ENCODE measurements at regions not wholly inside any gene's neighbourhood (a gene's known extent, or its start where the extent isn't known, plus 50 kb on each side); places are given as distances from the start of the nearest gene placed in this dataset.

DNA sequence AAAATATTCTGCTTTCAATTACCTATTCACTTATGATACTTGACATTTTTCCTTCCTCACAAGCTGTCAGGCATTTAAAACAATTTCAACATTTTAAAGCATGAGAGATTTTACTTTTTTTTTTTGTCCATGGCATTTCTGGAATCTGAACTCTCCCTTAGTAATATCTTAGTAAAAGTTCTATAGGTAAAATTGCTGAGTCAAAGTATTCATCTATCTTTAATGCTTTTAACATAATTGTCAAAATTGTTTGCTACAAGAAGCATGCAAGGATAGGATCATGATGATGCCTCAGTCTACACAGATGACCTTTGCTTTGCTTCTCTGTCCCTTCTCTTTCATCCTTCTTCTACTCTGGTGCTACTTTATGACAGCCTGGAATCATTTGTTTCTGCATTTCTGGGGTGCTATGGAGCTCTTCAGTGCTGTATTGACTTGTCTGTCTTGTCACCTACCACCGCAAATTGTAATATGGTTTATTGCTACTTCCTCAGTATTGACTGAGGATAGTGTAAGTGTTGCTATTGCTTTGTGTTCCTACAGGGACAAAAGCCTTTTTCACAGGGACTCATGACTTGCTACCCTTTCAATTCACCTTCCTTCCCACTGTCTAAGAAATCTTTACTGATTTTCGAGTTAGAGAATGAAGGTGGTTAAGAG, 589.8 kb upstream of the ATP2B1 start:
- ChIA-PET POLR2A (ENCODE audit: low non-redundant PET) (no interaction called here), CTCF (no interaction called here)
- TF ChIP-seq, protein P1, sequence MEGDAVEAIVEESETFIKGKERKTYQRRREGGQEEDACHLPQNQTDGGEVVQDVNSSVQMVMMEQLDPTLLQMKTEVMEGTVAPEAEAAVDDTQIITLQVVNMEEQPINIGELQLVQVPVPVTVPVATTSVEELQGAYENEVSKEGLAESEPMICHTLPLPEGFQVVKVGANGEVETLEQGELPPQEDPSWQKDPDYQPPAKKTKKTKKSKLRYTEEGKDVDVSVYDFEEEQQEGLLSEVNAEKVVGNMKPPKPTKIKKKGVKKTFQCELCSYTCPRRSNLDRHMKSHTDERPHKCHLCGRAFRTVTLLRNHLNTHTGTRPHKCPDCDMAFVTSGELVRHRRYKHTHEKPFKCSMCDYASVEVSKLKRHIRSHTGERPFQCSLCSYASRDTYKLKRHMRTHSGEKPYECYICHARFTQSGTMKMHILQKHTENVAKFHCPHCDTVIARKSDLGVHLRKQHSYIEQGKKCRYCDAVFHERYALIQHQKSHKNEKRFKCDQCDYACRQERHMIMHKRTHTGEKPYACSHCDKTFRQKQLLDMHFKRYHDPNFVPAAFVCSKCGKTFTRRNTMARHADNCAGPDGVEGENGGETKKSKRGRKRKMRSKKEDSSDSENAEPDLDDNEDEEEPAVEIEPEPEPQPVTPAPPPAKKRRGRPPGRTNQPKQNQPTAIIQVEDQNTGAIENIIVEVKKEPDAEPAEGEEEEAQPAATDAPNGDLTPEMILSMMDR (conservative IDR thresholded peaks at IDR 0.05; ENCODE audit: low read depth) = no peak
- DNase-seq (ENCODE audit: low spot score) = no peak
- no peak overlapping the region for H3K27ac ChIP-seq

DNA sequence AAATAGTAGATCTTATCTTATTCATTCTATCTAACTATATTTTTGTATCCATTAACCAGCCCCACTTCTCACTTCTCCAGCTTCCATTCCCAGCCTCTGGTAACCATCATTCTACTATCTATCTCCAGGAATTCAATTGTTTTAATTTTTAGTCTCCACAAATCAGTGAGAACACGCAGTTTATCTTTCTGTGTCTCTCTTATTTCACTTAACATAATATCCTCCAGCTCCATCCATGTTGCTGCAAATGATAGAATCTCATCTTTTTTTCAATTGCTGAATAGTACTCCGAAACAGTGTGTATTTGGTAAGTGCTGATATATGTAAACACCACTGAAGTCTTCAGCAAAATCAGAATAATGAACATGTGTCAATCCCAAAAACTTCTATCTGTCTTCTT, 587.2 kb upstream of the ATP2B1 start:
- no peak overlapping the region for H3K27ac ChIP-seq
- POLR2A ChIA-PET (ENCODE audit: low non-redundant PET) = no interaction called here
- no peak for DNase-seq (ENCODE audit: low spot score)
- TF ChIP-seq, protein P1 (conservative IDR thresholded peaks at IDR 0.05; ENCODE audit: low read depth) = no peak
- CTCF ChIA-PET = no interaction called here

DNA sequence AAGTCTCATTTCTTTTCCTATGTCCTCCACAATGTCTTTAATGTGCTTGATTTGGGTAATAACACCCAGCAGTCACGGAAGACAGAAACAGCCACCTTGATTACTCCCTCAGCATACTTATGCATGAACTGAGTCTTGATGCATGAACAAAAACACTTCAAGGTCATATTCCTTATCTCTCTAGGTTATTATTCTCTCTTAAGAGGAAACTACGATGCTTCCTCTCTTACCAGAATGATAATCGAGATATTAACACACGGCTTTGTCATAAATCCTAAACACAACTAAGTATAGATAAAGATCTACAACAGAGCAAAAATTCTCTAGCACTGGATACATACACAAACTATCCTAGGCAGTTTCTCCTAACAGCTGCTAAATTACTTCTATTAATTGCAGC, 583.5 kb upstream of the ATP2B1 start:
- TF ChIP-seq, protein P1 (conservative IDR thresholded peaks at IDR 0.05; ENCODE audit: low read depth) = no peak
- DNase-seq (ENCODE audit: low spot score) = no peak
- H3K27ac ChIP-seq = no peak overlapping the region
- ChIA-PET CTCF (no interaction called here), POLR2A (ENCODE audit: low non-redundant PET) (no interaction called here)

DNA sequence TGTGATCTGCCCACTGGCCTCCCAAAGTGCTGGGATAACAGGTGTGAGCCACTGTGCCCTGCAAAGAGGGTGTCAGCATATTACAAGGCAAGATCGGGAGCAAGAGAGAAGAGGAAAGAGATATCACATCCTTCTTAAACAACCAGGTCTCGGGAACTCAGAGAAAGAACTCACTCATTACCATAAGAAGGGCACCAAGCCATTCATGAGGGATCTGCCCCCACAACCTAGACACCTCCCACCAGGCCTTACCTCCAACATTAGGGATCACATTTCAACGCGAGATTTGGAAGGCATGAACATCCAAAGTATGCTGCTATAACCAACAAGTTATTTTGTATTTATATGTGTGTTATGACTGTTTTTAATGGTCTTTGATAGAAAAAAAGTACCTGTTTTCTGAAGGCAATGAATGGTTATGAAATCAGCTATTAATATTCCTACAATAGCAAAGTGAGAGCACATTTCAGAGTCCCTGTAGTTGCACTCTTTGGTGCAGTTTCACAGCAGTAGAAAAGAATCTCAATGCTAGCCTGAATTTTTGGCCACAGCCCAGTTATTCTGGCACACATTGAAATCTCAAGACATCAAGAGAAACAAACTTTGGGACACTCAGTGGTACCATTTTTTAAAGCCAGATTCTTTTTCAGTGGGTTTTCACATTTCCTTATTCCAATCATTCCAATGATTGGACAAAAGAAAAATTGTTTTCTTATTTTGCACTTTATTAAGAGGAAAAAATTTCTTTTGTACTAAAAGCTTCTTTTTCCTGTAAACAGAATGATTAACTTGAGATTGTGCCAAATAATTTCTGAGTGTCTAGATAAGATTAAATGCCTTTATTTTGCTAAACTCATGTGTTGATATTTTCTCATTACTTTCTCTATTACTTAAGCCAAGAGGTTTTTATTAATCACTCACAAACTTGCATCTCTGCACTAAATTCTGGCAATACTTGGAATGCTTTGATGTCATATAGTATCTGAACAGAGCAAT, 582.6 kb upstream of the ATP2B1 start:
- no peak overlapping the region for H3K27ac ChIP-seq
- CTCF ChIA-PET = interaction anchor here (0.5 kb wide), 1 partner anchor 23 kb away, joined by 4 read pairs; no protein-coding TSS in a partner anchor
- POLR2A ChIA-PET (ENCODE audit: low non-redundant PET) = no interaction called here
- DNase-seq (ENCODE audit: low spot score) = no peak
- TF ChIP-seq, protein P1 (conservative IDR thresholded peaks at IDR 0.05; ENCODE audit: low read depth) = no peak

DNA sequence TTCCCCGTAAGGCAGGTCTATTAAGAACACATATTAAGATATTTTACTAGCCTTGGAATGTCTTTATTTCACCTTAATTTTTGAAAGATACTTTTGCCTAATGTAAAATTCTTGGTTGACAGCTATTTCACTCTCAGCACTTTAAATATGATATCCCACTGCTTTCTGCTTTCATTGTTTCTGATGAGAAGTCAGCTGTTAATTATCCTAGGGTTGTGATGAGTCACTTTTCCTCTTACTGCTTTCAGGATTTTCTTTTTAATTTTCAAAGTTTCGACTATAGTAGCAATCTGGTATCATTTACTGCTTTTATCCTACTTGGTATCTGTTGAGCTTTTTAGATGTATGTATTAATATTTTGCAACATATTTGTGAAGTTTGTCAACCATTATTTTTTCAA, 578.9 kb upstream of the ATP2B1 start:
- H3K27ac ChIP-seq = no peak overlapping the region
- TF ChIP-seq, protein P1 (conservative IDR thresholded peaks at IDR 0.05; ENCODE audit: low read depth) = no peak
- no peak for DNase-seq (ENCODE audit: low spot score)
- ChIA-PET POLR2A (ENCODE audit: low non-redundant PET) (no interaction called here), CTCF (no interaction called here)

DNA sequence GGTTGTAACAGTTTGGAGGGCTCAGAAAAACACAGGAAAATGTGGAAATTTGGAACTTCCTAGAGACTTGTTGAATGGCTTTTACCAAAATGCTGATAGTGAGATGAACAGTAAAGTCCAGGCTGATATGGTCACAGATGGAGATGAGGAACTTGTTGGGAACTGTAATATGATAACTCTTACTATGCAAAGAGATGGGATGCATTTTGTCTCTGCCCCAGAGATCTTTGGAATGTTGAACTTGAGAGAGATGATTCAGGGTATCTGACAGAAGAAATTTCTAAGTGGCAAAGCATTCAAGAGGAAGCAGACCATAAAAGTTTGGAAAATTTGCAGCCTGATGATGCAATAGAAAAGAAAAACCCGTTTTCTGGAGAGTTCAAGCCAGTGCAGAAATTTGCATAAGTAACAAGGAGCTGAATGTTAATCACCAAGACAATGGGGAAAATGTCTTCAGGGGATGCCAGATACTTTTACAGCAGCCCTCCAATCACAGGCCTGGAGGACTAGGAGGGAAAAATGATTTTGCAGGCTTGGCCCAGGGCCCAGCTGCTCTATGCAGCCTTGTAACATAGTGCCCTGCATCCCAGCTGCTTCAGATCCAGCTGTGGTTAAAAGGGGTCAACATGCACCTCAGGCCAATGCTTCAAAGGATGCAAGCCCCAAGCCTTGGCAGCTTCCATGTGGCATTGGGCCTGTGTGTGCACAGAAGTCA, 572.7 kb upstream of the ATP2B1 start:
- CTCF ChIA-PET = no interaction called here
- POLR2A ChIA-PET (ENCODE audit: low non-redundant PET) = no interaction called here
- H3K27ac ChIP-seq = no peak overlapping the region
- TF ChIP-seq, protein P1 (conservative IDR thresholded peaks at IDR 0.05; ENCODE audit: low read depth) = no peak
- DNase-seq (ENCODE audit: low spot score) = no peak
